Right atrium auricular region (tissue), 2 donors: ENCODE measurements at regions not wholly inside any gene's neighbourhood (a gene's known extent, or its start where the extent isn't known, plus 50 kb on each side); places are given as distances from the start of the nearest gene placed in this dataset.

ENCODE experiments used
- DNase-seq: peaks from one replicate; pipeline ENCODE4 v3.0.0-alpha.2; 2019; ENCODE audit warnings: low spot score
- H3K27ac ChIP-seq, 2 donors: fragments of 200-600 bp; sonication (generic); 1 replicate in 1 of 2; 2 replicates in 1 of 2; pipeline ENCODE4 v1.5.1; 2016 to 2019
- H3K27me3 ChIP-seq, 2 donors: fragments of 200-600 bp; sonication (generic); one replicate each; pipeline versions ENCODE4 v1.5.1 to v1.6.0; 2017 to 2019
- H3K36me3 ChIP-seq: fragments of 200-600 bp; sonication (generic); one replicate; pipeline ENCODE4 v1.5.1; 2016
- H3K4me1 ChIP-seq, 2 donors: fragments of 200-600 bp; sonication (generic); one replicate each; pipeline versions ENCODE4 v1.5.1 to v1.6.0; 2017 to 2019
- H3K4me3 ChIP-seq, 2 donors: fragments of 200-600 bp; sonication (generic); 1 replicate in 1 of 2; 2 replicates in 1 of 2; pipeline ENCODE4 v1.5.1; 2017 to 2019; ENCODE audit warnings: mild to moderate bottlenecking in 1 of 2, moderate library complexity in 1 of 2
- H3K9me3 ChIP-seq, 2 donors: fragments of 200-600 bp; sonication (generic); one replicate each; pipeline ENCODE4 v1.5.1; 2019
- TF ChIP-seq, protein P1 (sequence below), 2 donors: fragments of 200-600 bp; sonication (generic); IDR thresholded peaks; one replicate each; pipeline ENCODE4 v1.5.1; 2019; ENCODE audit warnings: antibody characterized with exemption in 2 of 2

GRCh38 chr2:10964052-10964790 is 52.5 kb downstream of the KCNF1 start:
- no peaks in the 10 kb centered on the region for H3K27me3 ChIP-seq
- no peaks in the 10 kb centered on the region for H3K36me3 ChIP-seq
- no peaks in the 10 kb centered on the region for H3K4me1 ChIP-seq
- H3K9me3 ChIP-seq = no peaks in the 10 kb centered on the region
- H3K27ac ChIP-seq = no peak overlapping the region
- no peak overlapping the region for H3K4me3 ChIP-seq
- DNase-seq = no peak
- TF ChIP-seq, protein P1, sequence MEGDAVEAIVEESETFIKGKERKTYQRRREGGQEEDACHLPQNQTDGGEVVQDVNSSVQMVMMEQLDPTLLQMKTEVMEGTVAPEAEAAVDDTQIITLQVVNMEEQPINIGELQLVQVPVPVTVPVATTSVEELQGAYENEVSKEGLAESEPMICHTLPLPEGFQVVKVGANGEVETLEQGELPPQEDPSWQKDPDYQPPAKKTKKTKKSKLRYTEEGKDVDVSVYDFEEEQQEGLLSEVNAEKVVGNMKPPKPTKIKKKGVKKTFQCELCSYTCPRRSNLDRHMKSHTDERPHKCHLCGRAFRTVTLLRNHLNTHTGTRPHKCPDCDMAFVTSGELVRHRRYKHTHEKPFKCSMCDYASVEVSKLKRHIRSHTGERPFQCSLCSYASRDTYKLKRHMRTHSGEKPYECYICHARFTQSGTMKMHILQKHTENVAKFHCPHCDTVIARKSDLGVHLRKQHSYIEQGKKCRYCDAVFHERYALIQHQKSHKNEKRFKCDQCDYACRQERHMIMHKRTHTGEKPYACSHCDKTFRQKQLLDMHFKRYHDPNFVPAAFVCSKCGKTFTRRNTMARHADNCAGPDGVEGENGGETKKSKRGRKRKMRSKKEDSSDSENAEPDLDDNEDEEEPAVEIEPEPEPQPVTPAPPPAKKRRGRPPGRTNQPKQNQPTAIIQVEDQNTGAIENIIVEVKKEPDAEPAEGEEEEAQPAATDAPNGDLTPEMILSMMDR (IDR thresholded peaks at IDR 0.05) = no peak

GRCh38 chr2:10965241-10965843 is 53.6 kb downstream of the KCNF1 start:
- Histone ChIP-seq H3K4me1 (no peaks in the 10 kb centered on the region), H3K9me3 (no peaks in the 10 kb centered on the region), H3K27ac (no peak overlapping the region), H3K27me3 (no peaks in the 10 kb centered on the region), H3K4me3 (no peak overlapping the region), H3K36me3 (no peaks in the 10 kb centered on the region)
- TF ChIP-seq, protein P1 (IDR thresholded peaks at IDR 0.05) = no peak
- no peak for DNase-seq

DNA sequence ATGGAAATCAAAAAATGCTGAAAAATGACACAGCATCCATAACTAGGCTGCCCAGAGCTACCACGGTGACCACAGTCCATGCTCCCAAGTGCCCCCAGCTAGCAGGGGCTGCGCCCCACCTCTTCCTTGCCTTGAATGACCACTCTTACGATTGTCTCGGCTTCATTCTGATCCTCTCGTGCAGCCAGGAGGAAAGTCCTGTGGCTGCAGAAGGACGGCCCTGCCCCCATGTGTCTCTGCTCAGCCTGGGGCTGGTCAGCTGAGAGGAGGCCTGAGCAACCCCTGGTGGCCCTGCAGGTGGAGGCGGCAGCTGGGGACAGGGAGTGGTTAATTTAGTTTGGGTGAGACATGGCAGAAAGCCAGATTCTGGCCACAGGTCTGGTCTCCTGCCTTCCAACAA is 54.3 kb downstream of the KCNF1 start:
- no peaks in the 10 kb centered on the region for H3K4me1 ChIP-seq
- TF ChIP-seq, protein P1 (IDR thresholded peaks at IDR 0.05) = no peak
- H3K27ac ChIP-seq = no peak overlapping the region
- H3K36me3 ChIP-seq = no peaks in the 10 kb centered on the region
- no peak overlapping the region for H3K4me3 ChIP-seq
- no peaks in the 10 kb centered on the region for H3K27me3 ChIP-seq
- no peaks in the 10 kb centered on the region for H3K9me3 ChIP-seq
- DNase-seq = no peak

DNA sequence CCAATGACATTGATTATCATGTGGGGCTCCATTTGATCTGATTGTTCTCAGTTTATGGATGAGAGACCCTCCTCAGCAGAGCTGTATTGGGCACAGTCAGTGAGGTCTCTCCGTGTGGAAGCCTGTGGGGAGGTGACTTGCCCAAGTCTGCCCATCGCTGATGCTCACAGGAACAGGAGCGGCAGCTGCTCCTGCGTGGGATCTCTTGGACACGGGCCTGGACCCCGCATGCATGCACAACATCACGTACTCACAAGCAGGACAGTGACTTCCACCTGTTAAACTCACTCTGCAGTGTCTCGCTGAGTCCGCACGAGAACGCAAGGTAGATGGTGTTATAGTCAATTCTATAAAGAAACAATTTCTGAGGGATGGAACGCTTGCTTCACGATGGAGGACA is 55.0 kb downstream of the KCNF1 start:
- Histone ChIP-seq H3K27me3 (no peaks in the 10 kb centered on the region), H3K4me1 (no peaks in the 10 kb centered on the region), H3K36me3 (no peaks in the 10 kb centered on the region), H3K9me3 (no peaks in the 10 kb centered on the region), H3K27ac (no peak overlapping the region), H3K4me3 (no peak overlapping the region)
- TF ChIP-seq, protein P1 (IDR thresholded peaks at IDR 0.05) = no peak
- no peak for DNase-seq

- no peaks in the 10 kb centered on the region for H3K9me3 ChIP-seq
- no peaks in the 10 kb centered on the region for H3K36me3 ChIP-seq
- no peaks in the 10 kb centered on the region for H3K4me1 ChIP-seq
- H3K27me3 ChIP-seq = no peaks in the 10 kb centered on the region
- no peak overlapping the region for H3K4me3 ChIP-seq
- no peak overlapping the region for H3K27ac ChIP-seq
- TF ChIP-seq, protein P1 (IDR thresholded peaks at IDR 0.05) = no peak
- no peak for DNase-seq
These were observed 56.4 kb downstream of the KCNF1 start for GRCh38 chr2:10968176-10968575.
